CD14-positive monocyte (primary cell): ENCODE measurements at regions not wholly inside any gene's neighbourhood (a gene's known extent, or its start where the extent isn't known, plus 50 kb on each side); places are given as distances from the start of the nearest gene placed in this dataset.

Experiments used
- DNase-seq, 3 donors: peaks; one replicate each; pipeline ENCODE4 v3.0.0-alpha.2; 2011 to 2022
- H2AFZ ChIP-seq: 2 replicates; pipeline ENCODE4 v1.6.0; 2012; ENCODE audit warnings: mild to moderate bottlenecking, low read depth, low read length, inconsistent platforms; ENCODE audit not compliant: insufficient read depth, poor library complexity, severe bottlenecking
- H3K27ac ChIP-seq, 2 donors: 1 replicate in 1 of 2; 2 replicates in 1 of 2; pipeline ENCODE4 v1.5.1; 2012 to 2013; ENCODE audit warnings: low read length in 2 of 2, control low read depth in 1 of 2, inconsistent platforms in 1 of 2, low read depth in 1 of 2, mild to moderate bottlenecking in 1 of 2
- H3K27me3 ChIP-seq, 2 donors: one replicate each; pipeline versions ENCODE4 v1.6.0 to v1.6.1; 2011 to 2013; ENCODE audit warnings: low read length in 2 of 2; ENCODE audit not compliant: control insufficient read depth in 2 of 2, insufficient read depth in 2 of 2
- H3K36me3 ChIP-seq, 2 donors: replicated peaks in 1 of 2; 1 replicate in 1 of 2; 2 replicates in 1 of 2; pipeline versions ENCODE4 v1.5.1 to v1.6.1; 2012 to 2013; ENCODE audit warnings: low read length in 2 of 2, control low read depth in 1 of 2, inconsistent platforms in 1 of 2, mild to moderate bottlenecking in 1 of 2; ENCODE audit not compliant: insufficient read depth in 2 of 2, control insufficient read depth in 1 of 2
- H3K4me1 ChIP-seq, 2 donors: 1 replicate in 1 of 2; 2 replicates in 1 of 2; pipeline versions ENCODE4 v1.5.1 to v1.6.1; 2012 to 2013; ENCODE audit warnings: low read length in 2 of 2, control low read depth in 1 of 2, inconsistent platforms in 1 of 2, mild to moderate bottlenecking in 1 of 2, moderate library complexity in 1 of 2; ENCODE audit not compliant: insufficient read depth in 2 of 2, control insufficient read depth in 1 of 2
- H3K4me2 ChIP-seq: replicated peaks from 2 replicates; pipeline ENCODE3; 2012; ENCODE audit warnings: low read length, moderate library complexity, mild to moderate bottlenecking; ENCODE audit not compliant: poor library complexity, severe bottlenecking; ENCODE audit errors: extremely low read depth
- H3K4me3 ChIP-seq, 3 experiments: fragments of 200-600 bp in 1 of 3; sonication (generic) in 1 of 3; replicated peaks in 1 of 3; 1 replicate in 2 of 3; 2 replicates in 1 of 3; pipeline ENCODE4 v1.5.1; 2011 to 2013; ENCODE audit warnings: low read length in 3 of 3, mild to moderate bottlenecking in 3 of 3, control low read depth in 2 of 3, low read depth in 2 of 3, inconsistent platforms in 1 of 3, moderate library complexity in 1 of 3
- H3K79me2 ChIP-seq: 2 replicates; pipeline ENCODE4 v1.6.0; 2012; ENCODE audit warnings: mild to moderate bottlenecking, control low read depth, inconsistent platforms, low read length, moderate library complexity; ENCODE audit not compliant: insufficient read depth
- H3K9ac ChIP-seq: 2 replicates; pipeline ENCODE4 v1.6.0; 2017; ENCODE audit warnings: low read length, mild to moderate bottlenecking; ENCODE audit not compliant: insufficient read depth, poor library complexity, severe bottlenecking
- H3K9me3 ChIP-seq, 2 donors: replicated peaks in 1 of 2; 1 replicate in 1 of 2; 2 replicates in 1 of 2; pipeline versions ENCODE4 v1.5.1 to v1.6.1; 2012 to 2013; ENCODE audit warnings: low read length in 2 of 2, control low read depth in 1 of 2; ENCODE audit not compliant: control insufficient read depth in 1 of 2, insufficient read depth in 1 of 2
- H4K20me1 ChIP-seq: 2 replicates; pipeline ENCODE4 v1.6.0; 2012; ENCODE audit warnings: mild to moderate bottlenecking, low read length, control low read depth, moderate library complexity; ENCODE audit not compliant: insufficient read depth
- H3K27ac Mint-ChIP-seq, 7 donors: one replicate each; pipeline ENCODE4 v1.8.0; 2020; ENCODE audit warnings: mild to moderate bottlenecking in 7 of 7, mixed read lengths in 7 of 7, moderate library complexity in 6 of 7, inconsistent platforms in 2 of 7
- H3K27me3 Mint-ChIP-seq, 3 donors: one replicate each; pipeline ENCODE4 v1.8.0; 2021 to 2022; ENCODE audit warnings: low read depth in 3 of 3, mild to moderate bottlenecking in 3 of 3, mixed read lengths in 3 of 3, moderate library complexity in 3 of 3, inconsistent platforms in 1 of 3
- H3K36me3 Mint-ChIP-seq, 2 donors: one replicate each; pipeline ENCODE4 v1.8.0; 2020; ENCODE audit warnings: mixed read lengths in 2 of 2, inconsistent platforms in 1 of 2, mild to moderate bottlenecking in 1 of 2
- H3K4me1 Mint-ChIP-seq: one replicate; pipeline ENCODE4 v1.8.0; 2020; ENCODE audit warnings: mild to moderate bottlenecking, mixed read lengths
- H3K4me3 Mint-ChIP-seq, 2 donors: one replicate each; pipeline ENCODE4 v1.8.0; 2020; ENCODE audit warnings: mild to moderate bottlenecking in 2 of 2, mixed read lengths in 2 of 2, moderate library complexity in 1 of 2
- H3K9me3 Mint-ChIP-seq, 7 donors: one replicate each; pipeline ENCODE4 v1.8.0; 2020 to 2022; ENCODE audit warnings: mixed read lengths in 7 of 7, mild to moderate bottlenecking in 6 of 7, moderate library complexity in 6 of 7, inconsistent platforms in 2 of 7
- WGBS: methylation state at CpG from one replicate; pipeline ENCODE4 v1.1.5; 2013; ENCODE audit warnings: missing lambda C conversion rate; ENCODE audit not compliant: insufficient coverage; 5-methylcytosine and 5-hydroxymethylcytosine counted together
- intact Hi-C, 2 donors: fragments of 100-400 bp; cut with micrococcal nuclease; formaldehyde crosslinking; loops; one replicate each; pipeline versions ENCODE4 v1.15.0 to v1.15.1; 2023
- TF ChIP-seq, protein P1 (sequence below): fragments of 200-600 bp; IDR thresholded peaks from one replicate; pipeline ENCODE4 v1.8.0; 2022; ENCODE audit warnings: antibody characterized with exemption, mild to moderate bottlenecking

DNA sequence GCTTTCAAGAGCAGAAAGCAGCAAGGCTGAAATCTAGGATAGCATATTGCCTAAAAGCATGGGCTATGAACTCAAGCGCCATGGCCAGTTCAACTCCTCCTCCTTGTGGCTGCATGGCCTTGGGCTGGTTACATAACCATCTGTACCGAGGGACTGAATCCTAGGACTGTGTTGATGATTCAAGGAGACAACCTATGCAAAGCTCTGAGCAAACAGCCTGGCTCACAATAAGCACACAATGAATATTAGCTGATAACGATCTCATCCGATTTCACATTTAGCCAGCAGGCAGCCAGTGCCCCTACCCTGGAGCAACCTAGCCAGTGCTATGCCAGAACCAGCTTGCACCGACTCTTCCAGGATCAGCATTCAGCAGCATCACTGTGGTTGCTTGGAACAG lies 698.4 kb downstream of the TBC1D22A start:
- no peaks in the 10 kb centered on the region for H3K36me3 ChIP-seq
- peaks cover 20 to 32% of the 10 kb centered on the region in 2 donors for H3K9me3 ChIP-seq
- H4K20me1 ChIP-seq: no peaks in the 10 kb centered on the region
- H3K4me3 Mint-ChIP-seq: no peak overlapping the region
- 90% methylated on average over 5 of the region's 5 CpGs for WGBS
- H3K27ac Mint-ChIP-seq: no peak overlapping the region
- H3K27me3 ChIP-seq: no peaks in the 10 kb centered on the region
- no peaks in the 10 kb centered on the region for H3K79me2 ChIP-seq
- H3K4me2 ChIP-seq: no peak overlapping the region
- no peak overlapping the region for H3K27ac ChIP-seq
- TF ChIP-seq, protein P1, sequence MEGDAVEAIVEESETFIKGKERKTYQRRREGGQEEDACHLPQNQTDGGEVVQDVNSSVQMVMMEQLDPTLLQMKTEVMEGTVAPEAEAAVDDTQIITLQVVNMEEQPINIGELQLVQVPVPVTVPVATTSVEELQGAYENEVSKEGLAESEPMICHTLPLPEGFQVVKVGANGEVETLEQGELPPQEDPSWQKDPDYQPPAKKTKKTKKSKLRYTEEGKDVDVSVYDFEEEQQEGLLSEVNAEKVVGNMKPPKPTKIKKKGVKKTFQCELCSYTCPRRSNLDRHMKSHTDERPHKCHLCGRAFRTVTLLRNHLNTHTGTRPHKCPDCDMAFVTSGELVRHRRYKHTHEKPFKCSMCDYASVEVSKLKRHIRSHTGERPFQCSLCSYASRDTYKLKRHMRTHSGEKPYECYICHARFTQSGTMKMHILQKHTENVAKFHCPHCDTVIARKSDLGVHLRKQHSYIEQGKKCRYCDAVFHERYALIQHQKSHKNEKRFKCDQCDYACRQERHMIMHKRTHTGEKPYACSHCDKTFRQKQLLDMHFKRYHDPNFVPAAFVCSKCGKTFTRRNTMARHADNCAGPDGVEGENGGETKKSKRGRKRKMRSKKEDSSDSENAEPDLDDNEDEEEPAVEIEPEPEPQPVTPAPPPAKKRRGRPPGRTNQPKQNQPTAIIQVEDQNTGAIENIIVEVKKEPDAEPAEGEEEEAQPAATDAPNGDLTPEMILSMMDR: no peak
- no peaks in the 10 kb centered on the region for H3K36me3 Mint-ChIP-seq
- peaks cover 8 to 36% (median 15%) of the 10 kb centered on the region in 7 donors for H3K9me3 Mint-ChIP-seq
- no peak overlapping the region for H3K4me3 ChIP-seq
- no peak overlapping the region for H3K9ac ChIP-seq
- peaks cover 0 to 2% (median 0%) of the 10 kb centered on the region in 3 donors for H3K27me3 Mint-ChIP-seq
- no peaks in the 10 kb centered on the region for H3K4me1 Mint-ChIP-seq
- intact Hi-C loops: no loop called here
- H2AFZ ChIP-seq: no peak overlapping the region
- no peak for DNase-seq
- no peaks in the 10 kb centered on the region for H3K4me1 ChIP-seq

DNA sequence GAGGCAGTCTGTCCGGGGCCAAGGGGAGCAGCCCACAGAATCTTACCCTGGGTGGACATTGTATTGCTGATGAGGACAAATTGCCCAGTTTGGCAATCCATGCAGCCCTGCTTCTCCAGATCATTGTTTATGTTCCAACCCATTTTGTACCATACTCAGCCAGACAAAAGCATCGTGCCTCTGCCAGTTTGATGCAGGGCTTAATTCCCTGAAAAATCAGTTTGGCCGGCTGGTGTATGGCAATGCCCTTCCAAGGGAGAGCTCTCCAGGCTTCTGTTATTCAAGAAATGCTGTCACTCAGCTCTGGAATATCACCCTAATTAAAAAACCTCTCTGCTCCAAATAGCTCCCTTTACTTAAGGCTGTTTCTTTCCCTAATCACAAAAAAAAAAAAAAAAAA lies 697.7 kb downstream of the TBC1D22A start:
- Mint-ChIP-seq H3K36me3 (no peaks in the 10 kb centered on the region), H3K4me3 (no peak overlapping the region), H3K27me3 (peaks cover 0 to 2% (median 0%) of the 10 kb centered on the region in 3 donors), H3K4me1 (no peaks in the 10 kb centered on the region), H3K9me3 (peaks cover 8 to 36% (median 15%) of the 10 kb centered on the region in 7 donors), H3K27ac (no peak overlapping the region)
- Histone ChIP-seq H2AFZ (no peak overlapping the region), H3K36me3 (no peaks in the 10 kb centered on the region), H4K20me1 (no peaks in the 10 kb centered on the region), H3K27me3 (no peaks in the 10 kb centered on the region), H3K9me3 (peaks cover 13 to 27% of the 10 kb centered on the region in 2 donors), H3K4me1 (no peaks in the 10 kb centered on the region), H3K4me3 (no peak overlapping the region), H3K27ac (no peak overlapping the region), H3K9ac (no peak overlapping the region), H3K79me2 (no peaks in the 10 kb centered on the region), H3K4me2 (no peak overlapping the region)
- no peak for DNase-seq
- intact Hi-C loops: no loop called here
- TF ChIP-seq, protein P1: no peak
- WGBS: 93% methylated on average over 3 of the region's 3 CpGs
